HepG2 (cell line): ENCODE measurements at regions not wholly inside any gene's neighbourhood (a gene's known extent, or its start where the extent isn't known, plus 50 kb on each side); places are given as distances from the start of the nearest gene placed in this dataset.

ENCODE experiments used
- CTCF ChIP-seq: sonication (generic); formaldehyde crosslinking; IDR thresholded peaks from 2 replicates; pipeline ENCODE4 v1.5.0; 2020; ENCODE audit warnings: mild to moderate bottlenecking, missing genetic modification reagents, moderate library complexity
- FOXA1 ChIP-seq, 2 experiments: fragments of 450-650 bp in 1 of 2; sonication (generic) in 1 of 2; formaldehyde crosslinking in 1 of 2; IDR thresholded peaks; 2 replicates each; pipeline versions ENCODE4 v1.4.0 to v1.6.1; 2016 to 2020; ENCODE audit warnings: missing genetic modification reagents in 1 of 2
- MLLT10 ChIP-seq: sonication (generic); formaldehyde crosslinking; IDR thresholded peaks from 2 replicates; pipeline ENCODE4 v1.4.0; 2020; ENCODE audit warnings: missing genetic modification reagents
- NFYB ChIP-seq: sonication (generic); formaldehyde crosslinking; IDR thresholded peaks from 2 replicates; pipeline ENCODE4 v1.4.0; 2020; ENCODE audit warnings: missing genetic modification reagents
- POLR2AphosphoS5 ChIP-seq: IDR thresholded peaks from 2 replicates; pipeline ENCODE4 v1.6.1; 2012; ENCODE audit warnings: low read depth, low read length
- SP1 ChIP-seq, 2 experiments: fragments of 450-650 bp in 1 of 2; sonication (generic) in 1 of 2; formaldehyde crosslinking in 1 of 2; IDR thresholded peaks; 2 replicates each; pipeline versions ENCODE4 v1.4.0 to v1.6.1; 2016 to 2020; ENCODE audit warnings: missing genetic modification reagents in 1 of 2

GRCh38 chr6:45803071-45803470 lies 212.6 kb downstream of the CLIC5 start:
- TF ChIP-seq CTCF (CRISPR knock-in tag) (no peak), FOXA1 (IDR thresholded peaks at IDR 0.05) (no peak), FOXA1 (CRISPR knock-in tag; IDR thresholded peaks at IDR 0.05) (no peak), SP1 (IDR thresholded peaks at IDR 0.05) (no peak), SP1 (CRISPR knock-in tag; IDR thresholded peaks at IDR 0.05) (no peak), NFYB (CRISPR knock-in tag) (no peak), MLLT10 (CRISPR knock-in tag) (no peak), POLR2AphosphoS5 (no peak)
